Body of pancreas (tissue), 4 donors: ENCODE measurements at regions not wholly inside any gene's neighbourhood (a gene's known extent, or its start where the extent isn't known, plus 50 kb on each side); places are given as distances from the start of the nearest gene placed in this dataset.

Experiments
- POLR2A ChIP-seq, 3 donors: fragments of 450-650 bp; IDR thresholded peaks; one replicate each; pipeline ENCODE4 v1.6.1; 2016; ENCODE audit warnings: antibody characterized with exemption in 3 of 3, mild to moderate bottlenecking in 2 of 3
- TF ChIP-seq, protein P1 (sequence below), 7 experiments: fragments of 450-650 bp in 4 of 7; fragments of 200-600 bp in 3 of 7; sonication (generic) in 3 of 7; IDR thresholded peaks; one replicate each; pipeline ENCODE4 v1.5.1; 2016 to 2019; ENCODE audit warnings: antibody characterized with exemption in 7 of 7

DNA sequence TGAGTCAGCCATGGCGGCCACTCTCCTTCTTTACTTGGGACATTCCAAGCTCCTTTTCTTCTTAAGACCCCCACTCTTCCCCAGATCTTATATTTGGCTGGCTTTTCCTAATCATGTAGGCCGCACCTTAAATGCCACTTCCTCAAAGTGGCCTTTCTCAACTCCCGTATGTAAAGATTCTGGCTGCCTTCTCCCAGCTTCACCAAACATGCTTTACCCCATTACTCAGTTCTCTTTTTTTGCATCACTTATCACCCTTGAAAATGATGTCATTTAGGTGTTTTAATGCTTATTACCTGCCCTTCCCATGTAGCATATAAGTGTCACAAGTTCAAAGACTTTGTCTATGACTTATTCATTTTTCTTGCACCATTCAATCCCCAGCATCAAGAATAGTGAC lies 810.1 kb upstream of the CELF2 start:
- no peak for TF ChIP-seq POLR2A (IDR thresholded peaks at IDR 0.05)
- TF ChIP-seq, protein P1, sequence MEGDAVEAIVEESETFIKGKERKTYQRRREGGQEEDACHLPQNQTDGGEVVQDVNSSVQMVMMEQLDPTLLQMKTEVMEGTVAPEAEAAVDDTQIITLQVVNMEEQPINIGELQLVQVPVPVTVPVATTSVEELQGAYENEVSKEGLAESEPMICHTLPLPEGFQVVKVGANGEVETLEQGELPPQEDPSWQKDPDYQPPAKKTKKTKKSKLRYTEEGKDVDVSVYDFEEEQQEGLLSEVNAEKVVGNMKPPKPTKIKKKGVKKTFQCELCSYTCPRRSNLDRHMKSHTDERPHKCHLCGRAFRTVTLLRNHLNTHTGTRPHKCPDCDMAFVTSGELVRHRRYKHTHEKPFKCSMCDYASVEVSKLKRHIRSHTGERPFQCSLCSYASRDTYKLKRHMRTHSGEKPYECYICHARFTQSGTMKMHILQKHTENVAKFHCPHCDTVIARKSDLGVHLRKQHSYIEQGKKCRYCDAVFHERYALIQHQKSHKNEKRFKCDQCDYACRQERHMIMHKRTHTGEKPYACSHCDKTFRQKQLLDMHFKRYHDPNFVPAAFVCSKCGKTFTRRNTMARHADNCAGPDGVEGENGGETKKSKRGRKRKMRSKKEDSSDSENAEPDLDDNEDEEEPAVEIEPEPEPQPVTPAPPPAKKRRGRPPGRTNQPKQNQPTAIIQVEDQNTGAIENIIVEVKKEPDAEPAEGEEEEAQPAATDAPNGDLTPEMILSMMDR (IDR thresholded peaks at IDR 0.05): no peak
